Stimulated activated memory B cell treated with anti-CD40 and anti-IgM and Interleukin-4, amounts not matched to agents 10 μg/mL and 1 μg/mL and 100 μg/mL, for 72 hours (primary cell): ENCODE measurements at regions not wholly inside any gene's neighbourhood (a gene's known extent, or its start where the extent isn't known, plus 50 kb on each side); places are given as distances from the start of the nearest gene placed in this dataset.

ENCODE experiments used
- ATAC-seq: fragments of 150-1000 bp; cut with Tn5 transposase; 2 replicates; pipeline ENCODE4 v1.10.0; 2021
- H3K27ac Mint-ChIP-seq: one replicate; pipeline ENCODE4 v1.8.0; 2022; ENCODE audit warnings: mild to moderate bottlenecking, mixed read lengths
- H3K27me3 Mint-ChIP-seq: one replicate; pipeline ENCODE4 v1.8.0; 2022; ENCODE audit warnings: mixed read lengths
- H3K36me3 Mint-ChIP-seq: one replicate; pipeline ENCODE4 v1.8.0; 2022; ENCODE audit warnings: mixed read lengths
- H3K4me1 Mint-ChIP-seq: one replicate; pipeline ENCODE4 v1.8.0; 2022; ENCODE audit warnings: mixed read lengths
- H3K4me3 Mint-ChIP-seq: one replicate; pipeline ENCODE4 v1.8.0; 2022; ENCODE audit warnings: mild to moderate bottlenecking, moderate library complexity, mixed read lengths
- H3K9me3 Mint-ChIP-seq: one replicate; pipeline ENCODE4 v1.8.0; 2022; ENCODE audit warnings: mixed read lengths

DNA sequence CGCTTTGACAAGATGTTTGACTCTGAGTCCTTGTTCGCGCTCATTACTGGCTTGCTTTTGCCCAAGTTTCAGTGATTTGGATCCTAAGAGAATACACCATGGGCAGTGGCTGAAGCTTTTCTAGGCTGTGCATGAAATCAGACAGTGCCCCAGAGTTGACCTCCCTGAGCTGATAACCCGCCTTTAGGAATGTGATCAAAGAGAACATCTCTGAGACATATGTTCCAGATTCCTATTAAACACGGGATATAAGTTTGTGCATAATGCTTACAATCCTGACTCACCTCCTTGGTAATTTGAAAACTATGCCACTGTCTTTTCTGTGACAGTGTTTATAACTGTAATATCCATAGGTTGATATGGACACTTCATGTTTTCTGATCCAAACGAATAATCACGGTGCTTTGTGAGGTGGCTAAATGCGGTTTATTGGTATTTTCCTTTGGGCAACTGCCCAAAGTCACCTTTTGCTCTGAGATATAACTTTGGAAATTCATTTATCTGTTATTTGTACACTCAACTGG lies 732.9 kb downstream of the MTRR start:
- H3K27ac Mint-ChIP-seq = no peak overlapping the region
- ATAC-seq = no peak
- H3K27me3 Mint-ChIP-seq = no peaks in the 10 kb centered on the region
- no peak overlapping the region for H3K4me3 Mint-ChIP-seq
- no peaks in the 10 kb centered on the region for H3K9me3 Mint-ChIP-seq
- no peaks in the 10 kb centered on the region for H3K4me1 Mint-ChIP-seq
- H3K36me3 Mint-ChIP-seq = no peaks in the 10 kb centered on the region

DNA sequence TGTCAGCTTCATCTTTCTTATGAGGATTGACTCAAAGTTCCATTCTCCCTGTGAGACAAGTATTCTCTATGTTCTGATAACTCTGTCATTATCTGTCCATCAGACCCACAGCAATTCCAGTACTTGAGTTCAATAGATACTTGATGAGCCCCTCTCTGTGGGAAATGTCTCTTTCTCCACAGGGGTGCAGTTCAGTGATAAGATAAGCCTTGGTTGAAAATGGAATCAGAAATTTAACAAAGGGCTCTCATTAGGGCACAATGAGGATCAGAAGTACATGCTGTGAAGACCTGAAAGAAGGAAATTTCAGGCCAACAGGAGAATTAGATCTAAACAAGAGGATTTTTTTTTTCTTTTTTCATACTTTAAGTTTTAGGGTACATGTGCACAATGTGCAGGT lies 737.3 kb downstream of the MTRR start:
- Mint-ChIP-seq H3K27ac (no peak overlapping the region), H3K9me3 (no peaks in the 10 kb centered on the region), H3K36me3 (no peaks in the 10 kb centered on the region), H3K4me3 (no peak overlapping the region), H3K4me1 (no peaks in the 10 kb centered on the region), H3K27me3 (no peaks in the 10 kb centered on the region)
- no peak for ATAC-seq

DNA sequence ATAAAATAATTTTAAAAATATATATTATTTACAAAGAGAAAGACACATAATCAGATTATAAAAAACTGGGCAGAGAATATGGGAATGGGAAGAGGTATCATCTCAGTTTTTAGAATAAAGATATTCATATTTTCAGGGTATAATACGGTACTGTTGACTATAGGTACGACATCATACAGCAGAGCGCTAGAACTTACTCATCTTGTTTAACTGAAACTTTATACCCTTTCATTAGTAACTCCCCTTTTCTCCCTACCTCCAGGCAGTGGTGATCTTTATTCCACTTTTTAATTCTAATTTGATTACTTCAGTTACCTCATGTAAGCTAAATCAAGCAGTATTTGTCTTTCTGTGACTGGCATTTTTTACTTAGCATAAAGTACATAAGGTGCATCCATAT lies 742.1 kb downstream of the MTRR start:
- Mint-ChIP-seq H3K27ac (no peak overlapping the region), H3K9me3 (peaks cover 9% of the 10 kb centered on the region), H3K4me3 (no peak overlapping the region), H3K27me3 (no peaks in the 10 kb centered on the region), H3K4me1 (no peaks in the 10 kb centered on the region), H3K36me3 (no peaks in the 10 kb centered on the region)
- ATAC-seq = no peak

DNA sequence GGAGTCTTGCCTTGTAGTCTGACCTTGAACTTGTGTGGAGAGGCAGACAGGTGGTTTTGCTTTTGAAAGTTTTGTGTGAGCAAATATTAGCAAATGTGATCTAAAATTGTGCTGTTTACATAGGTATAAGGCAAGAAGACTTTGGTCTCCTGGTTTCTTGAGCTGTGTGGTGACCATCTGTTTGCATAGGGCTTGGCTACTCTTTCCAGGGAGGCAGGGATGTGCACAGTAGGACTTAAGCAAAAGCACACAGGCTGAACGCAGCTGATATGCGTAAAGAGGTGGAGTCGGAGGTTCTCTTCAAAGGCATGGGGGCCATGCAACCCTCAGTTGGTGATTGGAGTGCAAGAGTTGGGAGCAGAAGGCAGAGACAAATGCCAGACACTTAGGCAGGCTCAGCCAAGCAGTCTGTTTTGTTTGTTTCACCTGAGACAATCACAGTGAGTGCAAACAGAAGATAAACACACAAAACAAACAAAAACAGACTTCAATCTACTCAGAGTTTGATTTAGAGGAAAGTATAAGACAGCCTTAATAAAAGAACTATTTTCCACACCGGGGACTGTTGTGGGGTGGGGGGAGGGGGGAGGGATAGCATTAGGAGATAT lies 744.2 kb downstream of the MTRR start:
- no peaks in the 10 kb centered on the region for H3K27me3 Mint-ChIP-seq
- H3K9me3 Mint-ChIP-seq = peaks cover 9% of the 10 kb centered on the region
- no peak overlapping the region for H3K27ac Mint-ChIP-seq
- ATAC-seq = no peak
- no peaks in the 10 kb centered on the region for H3K36me3 Mint-ChIP-seq
- no peak overlapping the region for H3K4me3 Mint-ChIP-seq
- H3K4me1 Mint-ChIP-seq = no peaks in the 10 kb centered on the region

DNA sequence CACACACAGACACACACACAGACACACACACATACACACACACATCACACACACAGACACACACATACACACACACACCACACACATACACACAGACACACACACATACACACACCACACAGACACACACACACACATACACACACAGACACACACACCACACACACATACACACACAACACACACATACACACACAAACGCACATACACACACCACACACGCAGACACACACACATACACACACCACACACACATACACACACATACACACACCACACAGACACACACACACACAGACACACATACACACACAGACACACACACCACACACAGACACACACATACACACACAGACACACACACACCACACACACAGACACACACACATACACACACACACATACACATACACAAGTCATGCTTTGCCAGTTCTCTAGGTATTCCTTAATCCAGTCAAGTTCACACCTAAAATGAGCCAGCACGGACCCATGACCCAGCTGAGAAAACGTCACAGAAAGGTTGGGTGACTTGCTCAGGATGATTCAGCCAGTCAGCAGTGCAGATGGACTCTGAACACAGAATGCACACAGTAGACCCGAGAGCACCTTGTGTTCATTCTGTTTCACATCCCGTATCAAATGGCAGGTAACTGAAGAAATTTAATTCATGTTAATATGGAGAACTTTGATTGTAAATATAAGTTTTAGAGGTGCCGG lies 746.4 kb downstream of the MTRR start:
- Mint-ChIP-seq H3K36me3 (no peaks in the 10 kb centered on the region), H3K27me3 (no peaks in the 10 kb centered on the region), H3K4me3 (no peak overlapping the region), H3K9me3 (peaks cover 9% of the 10 kb centered on the region), H3K27ac (no peak overlapping the region), H3K4me1 (no peaks in the 10 kb centered on the region)
- ATAC-seq = no peak

DNA sequence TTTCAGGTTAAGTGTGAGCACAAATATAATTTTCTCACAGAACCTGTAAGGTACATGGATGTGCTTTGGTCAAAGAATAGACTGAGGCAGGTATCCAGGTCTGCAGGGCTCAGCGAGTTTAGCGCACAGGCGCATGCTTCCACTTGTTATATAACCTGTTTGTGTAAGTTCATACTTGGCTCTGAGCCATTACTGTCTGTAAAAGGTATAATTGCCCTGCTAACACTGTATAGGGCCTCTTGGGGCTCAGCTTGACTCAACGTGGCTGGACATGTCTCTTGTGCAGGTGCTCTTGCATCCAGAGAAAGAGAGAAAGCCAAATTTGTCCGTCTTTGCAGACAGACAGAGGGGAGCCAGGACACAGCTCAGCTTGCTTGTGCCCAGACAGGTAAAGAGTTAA lies 759.6 kb downstream of the MTRR start:
- no peaks in the 10 kb centered on the region for H3K36me3 Mint-ChIP-seq
- no peak overlapping the region for H3K27ac Mint-ChIP-seq
- no peaks in the 10 kb centered on the region for H3K27me3 Mint-ChIP-seq
- ATAC-seq = no peak
- no peaks in the 10 kb centered on the region for H3K4me1 Mint-ChIP-seq
- H3K9me3 Mint-ChIP-seq = peaks cover 13% of the 10 kb centered on the region
- H3K4me3 Mint-ChIP-seq = no peak overlapping the region

DNA sequence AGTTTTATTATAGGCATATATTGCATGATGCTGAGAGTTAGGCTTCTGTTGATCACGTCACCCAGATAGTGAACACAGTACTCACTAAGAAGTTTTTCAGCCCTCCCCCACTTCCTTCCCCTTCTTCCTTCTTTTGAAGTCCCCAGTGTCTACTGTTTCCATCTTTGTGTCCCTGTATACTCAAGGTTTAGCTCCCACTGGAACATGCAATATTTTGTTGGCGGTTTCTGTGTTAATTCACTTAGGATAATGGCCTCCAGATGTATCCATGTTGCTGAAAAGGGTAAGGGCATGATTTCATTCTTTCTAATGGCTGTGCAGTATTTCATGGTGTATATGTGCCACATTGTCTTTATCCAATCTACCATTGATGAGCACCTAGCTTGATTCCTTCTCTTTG lies 764.3 kb downstream of the MTRR start:
- Mint-ChIP-seq H3K36me3 (no peaks in the 10 kb centered on the region), H3K4me3 (no peak overlapping the region), H3K9me3 (peaks cover 11% of the 10 kb centered on the region), H3K27me3 (no peaks in the 10 kb centered on the region), H3K27ac (no peak overlapping the region), H3K4me1 (no peaks in the 10 kb centered on the region)
- ATAC-seq = no peak

DNA sequence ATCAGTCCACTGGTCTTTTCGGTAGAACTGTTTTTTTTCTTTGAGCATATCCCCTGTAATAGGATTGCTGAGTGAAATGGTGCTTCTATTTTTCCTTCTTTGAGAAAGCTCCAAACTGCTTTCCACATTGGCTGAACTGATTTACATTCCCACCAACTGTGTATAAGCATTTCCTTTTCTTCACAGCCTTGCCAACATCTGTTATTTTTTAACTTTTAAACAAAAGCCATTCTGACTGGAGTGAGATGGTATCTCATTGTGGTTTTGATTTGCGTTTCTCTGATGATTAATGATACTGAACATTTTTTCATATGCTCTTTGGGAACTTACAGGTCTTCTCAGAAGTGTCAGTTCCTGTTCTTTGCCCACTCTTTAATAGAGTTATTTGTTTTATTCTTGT lies 764.7 kb downstream of the MTRR start:
- no peak overlapping the region for H3K27ac Mint-ChIP-seq

DNA sequence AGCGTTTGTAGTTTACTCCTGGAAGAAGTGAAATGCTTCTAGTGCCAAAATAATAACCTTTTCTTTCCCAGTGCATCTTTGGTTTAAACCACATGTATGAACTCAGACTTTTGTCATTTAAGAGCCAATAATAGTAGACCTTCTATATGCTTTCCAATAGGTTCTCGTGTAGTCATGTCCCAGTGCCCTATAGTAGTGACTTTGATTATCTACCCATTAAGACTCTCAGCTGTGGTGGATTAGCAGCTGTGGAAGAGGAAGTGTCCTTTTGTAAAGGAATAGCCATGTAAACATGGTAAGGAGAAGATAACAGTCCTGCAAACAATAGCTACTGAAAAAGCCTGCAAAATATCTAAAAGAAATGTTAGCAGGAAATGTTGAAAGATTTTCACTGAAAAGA lies 765.3 kb downstream of the MTRR start:
- Mint-ChIP-seq H3K9me3 (peaks cover 13% of the 10 kb centered on the region), H3K4me1 (no peaks in the 10 kb centered on the region), H3K27ac (no peak overlapping the region), H3K36me3 (no peaks in the 10 kb centered on the region), H3K4me3 (no peak overlapping the region), H3K27me3 (no peaks in the 10 kb centered on the region)
- no peak for ATAC-seq

More for the DNA sequence above, 764.7 kb downstream of the MTRR start:
- no peaks in the 10 kb centered on the region for H3K27me3 Mint-ChIP-seq
- no peaks in the 10 kb centered on the region for H3K36me3 Mint-ChIP-seq
- H3K4me3 Mint-ChIP-seq = no peak overlapping the region
- H3K9me3 Mint-ChIP-seq = peaks cover 13% of the 10 kb centered on the region
- ATAC-seq = no peak
- no peaks in the 10 kb centered on the region for H3K4me1 Mint-ChIP-seq

DNA sequence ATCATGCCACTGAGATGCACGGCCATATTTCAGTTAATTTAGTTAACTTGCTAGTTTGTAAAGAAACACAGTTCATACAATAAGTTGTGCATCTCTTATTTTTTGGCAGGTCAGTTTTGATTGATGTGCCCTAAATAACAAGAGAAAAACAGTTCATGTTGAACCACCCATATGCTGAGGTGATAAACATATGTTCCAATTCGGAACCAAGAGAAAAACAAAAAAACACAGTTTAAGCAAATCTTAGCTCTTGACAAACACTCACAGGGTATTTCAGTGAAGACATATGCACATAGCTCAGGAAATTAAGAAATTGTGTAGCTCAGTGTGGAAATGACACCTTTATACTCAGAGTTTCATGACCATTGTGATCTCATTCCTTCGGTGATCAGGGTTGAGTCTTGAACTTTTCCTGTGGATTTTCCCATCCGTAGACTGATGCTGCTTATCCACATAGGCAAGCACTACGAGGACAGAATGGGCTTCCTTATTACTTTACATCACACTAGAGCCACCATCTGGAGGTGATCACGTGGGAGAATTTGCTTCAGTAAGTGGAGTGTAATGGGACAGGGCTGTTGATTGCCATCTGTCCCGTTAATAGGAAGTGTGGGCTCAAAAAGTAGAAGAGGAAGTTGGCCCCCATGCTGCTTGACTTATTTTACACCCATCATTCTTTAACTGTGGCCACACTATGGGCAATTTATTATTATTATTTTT lies 773.0 kb downstream of the MTRR start:
- no peaks in the 10 kb centered on the region for H3K27me3 Mint-ChIP-seq
- no peak overlapping the region for H3K27ac Mint-ChIP-seq
- no peaks in the 10 kb centered on the region for H3K4me1 Mint-ChIP-seq
- H3K4me3 Mint-ChIP-seq = no peak overlapping the region
- peaks cover 4% of the 10 kb centered on the region for H3K9me3 Mint-ChIP-seq
- ATAC-seq = no peak
- no peaks in the 10 kb centered on the region for H3K36me3 Mint-ChIP-seq

DNA sequence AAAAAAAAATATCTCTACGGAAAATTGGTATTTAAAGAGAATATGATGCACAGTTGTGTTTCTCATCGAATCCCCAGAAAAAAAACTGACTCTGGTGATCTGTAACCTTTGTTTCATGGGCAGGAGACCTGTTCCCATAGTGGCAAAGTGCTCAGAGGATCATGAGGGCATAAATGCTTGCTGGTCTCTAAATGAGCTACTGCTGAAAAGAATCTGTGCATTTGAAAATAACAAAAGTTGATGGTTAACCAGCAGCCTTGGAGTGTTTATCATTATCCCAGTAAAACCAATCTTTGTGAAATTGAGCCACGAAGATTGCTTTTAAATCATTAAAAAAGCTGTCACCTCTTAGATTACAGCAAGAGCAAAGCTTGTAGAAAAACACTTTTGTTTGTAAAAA lies 775.4 kb downstream of the MTRR start:
- H3K27me3 Mint-ChIP-seq = no peaks in the 10 kb centered on the region
- no peak for ATAC-seq
- peaks cover 2% of the 10 kb centered on the region for H3K9me3 Mint-ChIP-seq
- no peak overlapping the region for H3K27ac Mint-ChIP-seq
- no peak overlapping the region for H3K4me3 Mint-ChIP-seq
- no peaks in the 10 kb centered on the region for H3K36me3 Mint-ChIP-seq
- no peaks in the 10 kb centered on the region for H3K4me1 Mint-ChIP-seq

DNA sequence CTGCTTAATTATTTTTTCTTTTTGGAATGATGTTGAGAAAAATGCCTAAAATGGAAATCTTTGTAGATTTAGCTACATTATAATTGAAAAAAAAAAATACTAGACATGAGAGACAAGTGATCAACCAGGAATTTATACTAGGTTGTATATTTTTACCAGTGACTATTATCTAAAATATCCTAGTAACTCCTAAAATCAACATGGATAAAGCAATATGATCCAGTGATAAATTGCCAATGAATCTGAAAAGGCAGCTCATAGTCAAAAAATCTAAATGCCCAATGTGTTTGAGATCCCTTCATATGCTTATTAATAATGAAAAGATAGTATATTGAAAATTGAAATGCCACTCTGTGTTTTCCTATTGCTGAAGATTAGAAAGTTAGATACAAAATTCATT lies 778.2 kb downstream of the MTRR start:
- H3K4me3 Mint-ChIP-seq = no peak overlapping the region
- H3K36me3 Mint-ChIP-seq = no peaks in the 10 kb centered on the region
- H3K9me3 Mint-ChIP-seq = peaks cover 5% of the 10 kb centered on the region
- no peaks in the 10 kb centered on the region for H3K4me1 Mint-ChIP-seq
- no peak overlapping the region for H3K27ac Mint-ChIP-seq
- ATAC-seq = no peak
- no peaks in the 10 kb centered on the region for H3K27me3 Mint-ChIP-seq

DNA sequence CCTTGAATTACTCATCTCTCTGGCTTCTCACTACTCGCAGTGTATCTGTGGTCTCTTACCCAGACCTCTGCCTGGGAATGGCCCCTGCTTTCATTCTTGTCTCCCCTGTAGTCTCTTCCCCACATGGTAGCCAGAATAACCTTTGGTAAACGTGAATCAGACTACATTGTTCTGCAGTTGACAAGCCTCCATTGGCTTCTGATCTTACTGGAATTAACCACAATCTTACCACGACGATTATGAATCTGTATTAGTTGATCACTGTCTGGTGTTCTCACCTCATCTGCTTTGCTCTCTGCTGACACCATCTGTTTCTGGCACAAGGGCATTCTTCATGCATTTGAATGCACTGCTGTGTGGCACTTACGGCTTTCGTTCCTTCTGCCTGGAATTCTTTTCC lies 781.2 kb downstream of the MTRR start:
- H3K27me3 Mint-ChIP-seq = no peaks in the 10 kb centered on the region
- H3K4me1 Mint-ChIP-seq = no peaks in the 10 kb centered on the region
- no peak overlapping the region for H3K27ac Mint-ChIP-seq
- H3K4me3 Mint-ChIP-seq = no peak overlapping the region
- peaks cover 9% of the 10 kb centered on the region for H3K9me3 Mint-ChIP-seq
- ATAC-seq = no peak
- no peaks in the 10 kb centered on the region for H3K36me3 Mint-ChIP-seq

DNA sequence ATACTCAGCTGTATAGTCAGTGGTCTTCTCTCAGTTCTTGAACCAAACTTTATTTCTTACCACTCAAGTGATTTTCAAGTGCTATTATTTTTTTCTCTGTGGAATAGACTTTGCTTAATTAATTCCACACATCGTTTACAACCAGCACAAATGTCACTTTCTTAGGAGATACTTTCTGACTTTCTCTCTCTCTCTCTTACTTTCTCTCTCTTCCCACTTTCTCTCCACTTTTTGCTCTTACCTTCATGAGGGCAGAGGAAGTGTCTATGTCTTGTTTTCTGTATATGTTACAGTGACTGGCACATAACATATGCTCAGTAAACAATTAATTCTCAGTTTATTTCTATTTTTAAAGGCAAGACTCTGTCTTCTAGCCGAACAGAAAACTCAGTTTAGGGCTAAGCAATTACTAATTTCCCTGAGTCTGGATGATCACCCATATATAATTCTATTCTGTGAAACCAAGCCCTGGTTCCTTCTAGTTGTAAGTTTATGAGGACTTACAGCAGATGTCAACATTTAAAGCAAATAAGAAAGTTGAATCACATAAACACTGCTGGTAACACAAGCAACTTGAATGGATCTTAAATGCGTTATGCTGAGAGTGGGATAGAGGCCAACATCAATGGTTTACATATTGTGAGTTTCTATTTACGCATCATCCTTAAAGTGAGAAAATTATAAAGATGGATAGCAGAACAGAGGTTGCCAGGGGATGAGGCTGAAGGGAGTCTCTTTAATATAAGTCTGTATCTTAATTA lies 791.4 kb downstream of the MTRR start:
- ATAC-seq = no peak
- Mint-ChIP-seq H3K4me1 (no peaks in the 10 kb centered on the region), H3K27ac (no peak overlapping the region), H3K9me3 (no peaks in the 10 kb centered on the region), H3K4me3 (no peak overlapping the region), H3K27me3 (no peaks in the 10 kb centered on the region), H3K36me3 (no peaks in the 10 kb centered on the region)

DNA sequence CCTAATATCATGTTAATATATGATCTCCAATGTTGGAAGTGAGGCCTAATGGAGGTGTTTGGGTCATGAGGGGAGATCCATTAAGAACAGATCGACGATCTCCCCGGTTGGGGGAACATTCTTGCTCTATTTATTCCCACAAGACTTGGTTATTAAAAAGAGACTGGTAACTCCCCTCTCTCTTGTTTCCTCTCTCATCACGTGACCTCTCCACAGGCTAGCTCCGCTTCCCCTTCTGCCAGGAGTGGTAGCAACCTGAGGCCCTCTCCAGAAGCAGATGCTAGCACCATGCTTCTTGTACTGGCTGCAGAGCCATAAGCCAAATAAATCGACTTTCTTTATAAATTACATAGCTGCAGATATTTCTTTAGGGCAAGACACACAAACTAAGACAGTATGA lies 794.4 kb downstream of the MTRR start:
- H3K36me3 Mint-ChIP-seq = no peaks in the 10 kb centered on the region

More for the DNA sequence above, 794.4 kb downstream of the MTRR start:
- no peaks in the 10 kb centered on the region for H3K27me3 Mint-ChIP-seq
- no peaks in the 10 kb centered on the region for H3K4me1 Mint-ChIP-seq
- H3K27ac Mint-ChIP-seq = no peak overlapping the region
- no peaks in the 10 kb centered on the region for H3K9me3 Mint-ChIP-seq
- no peak overlapping the region for H3K4me3 Mint-ChIP-seq
- no peak for ATAC-seq
